M059J (cell line): ENCODE measurements at regions not wholly inside any gene's neighbourhood (a gene's known extent, or its start where the extent isn't known, plus 50 kb on each side); places are given as distances from the start of the nearest gene placed in this dataset.

Source experiments
- DNase-seq: peaks from one replicate; pipeline ENCODE4 v3.0.0-alpha.2; 2012; ENCODE audit warnings: low read depth

GRCh38 chr2:176612036-176612435 is 342.8 kb downstream of the MTX2 start:
- no peak for DNase-seq

GRCh38 chr2:176612736-176613135 is 343.5 kb downstream of the MTX2 start:
- peak; percentile 85 for DNase-seq

GRCh38 chr2:176613323-176613987 is 344.2 kb downstream of the MTX2 start:
- DNase-seq: peak; percentile 60

GRCh38 chr2:176614049-176614448 is 344.8 kb downstream of the MTX2 start:
- DNase-seq: no peak

- peak; percentile 41 for DNase-seq
These were observed 345.7 kb downstream of the MTX2 start for GRCh38 chr2:176614930-176615329.

GRCh38 chr2:176619504-176619903 is 350.3 kb downstream of the MTX2 start:
- DNase-seq: no peak

GRCh38 chr2:176621350-176621749 is 352.1 kb downstream of the MTX2 start:
- DNase-seq: no peak

- DNase-seq: no peak
These were observed 353.6 kb downstream of the MTX2 start for GRCh38 chr2:176622792-176623191.

GRCh38 chr2:176626796-176627195 is 357.6 kb downstream of the MTX2 start:
- peak; percentile 28 for DNase-seq

- DNase-seq: no peak
These were observed 359.2 kb downstream of the MTX2 start for GRCh38 chr2:176628438-176628837.

GRCh38 chr2:176633754-176634153 is 364.5 kb downstream of the MTX2 start:
- no peak for DNase-seq

- DNase-seq: no peak
These were observed 367.2 kb downstream of the MTX2 start for GRCh38 chr2:176636401-176636800.

GRCh38 chr2:176637142-176637485 is 367.9 kb downstream of the MTX2 start:
- no peak for DNase-seq

GRCh38 chr2:176637486-176638166 is 368.4 kb downstream of the MTX2 start:
- DNase-seq: peak; percentile 68

GRCh38 chr2:176638167-176639015 is 369.1 kb downstream of the MTX2 start:
- peak; percentile 45 for DNase-seq

GRCh38 chr2:176639016-176639343 is 369.7 kb downstream of the MTX2 start:
- DNase-seq: no peak

GRCh38 chr2:176639671-176640070 is 370.4 kb downstream of the MTX2 start:
- DNase-seq: no peak

GRCh38 chr2:176641436-176641835 is 372.2 kb downstream of the MTX2 start:
- DNase-seq: no peak

GRCh38 chr2:176642074-176642473 is 372.8 kb downstream of the MTX2 start:
- peak; percentile 85 for DNase-seq

- DNase-seq: peak; percentile 78
These were observed 374.4 kb downstream of the MTX2 start for GRCh38 chr2:176643646-176644045.

- no peak for DNase-seq
These were observed 376.3 kb downstream of the MTX2 start for GRCh38 chr2:176645494-176645893.

- peak; percentile 16 for DNase-seq
These were observed 376.9 kb downstream of the MTX2 start for GRCh38 chr2:176646033-176646615.
